A673 (cell line): ENCODE measurements at regions not wholly inside any gene's neighbourhood (a gene's known extent, or its start where the extent isn't known, plus 50 kb on each side); places are given as distances from the start of the nearest gene placed in this dataset.

Experiments used
- BruUV-seq: library from RNA; stranded (reverse); fragments of 400-500 nt; replicated peaks from 2 replicates; lab custom pipeline; 2021; lab: Mats Ljungman, UMichigan
- CTCF ChIA-PET: fragments of 300-600 bp; sonication (Branson Sonifier 250); formaldehyde crosslinking; loops from one replicate; lab custom pipeline; 2022; ENCODE audit warnings: antibody characterized with exemption; lab: Charles Lee
- POLR2A ChIA-PET: fragments of 300-600 bp; sonication (Branson Sonifier 250); formaldehyde crosslinking; loops from one replicate; lab custom pipeline; 2022; ENCODE audit warnings: antibody characterized with exemption; ENCODE audit not compliant: low non-redundant PET; lab: Charles Lee
- DNase-seq: peaks from one replicate; pipeline ENCODE4 v3.0.0-alpha.2; 2015; ENCODE audit warnings: low spot score
- H3K27ac ChIP-seq: fragments of 200-600 bp; sonication (generic); 2 replicates; pipeline ENCODE4 v1.5.1; 2016; ENCODE audit warnings: mixed run types, low read depth, mild to moderate bottlenecking, mixed read lengths, antibody characterized with exemption, low read length; ENCODE audit not compliant: poor library complexity, severe bottlenecking
- H3K27me3 ChIP-seq: fragments of 200-600 bp; sonication (generic); replicated peaks from 2 replicates; pipeline ENCODE4 v1.6.1; 2017; ENCODE audit warnings: mixed run types, low read depth, mild to moderate bottlenecking, mixed read lengths, antibody characterized with exemption, low read length; ENCODE audit not compliant: insufficient read depth, poor library complexity
- H3K36me3 ChIP-seq: fragments of 200-600 bp; sonication (generic); 2 replicates; pipeline ENCODE4 v1.6.1; 2016; ENCODE audit warnings: mixed run types, mild to moderate bottlenecking, mixed read lengths, antibody characterized with exemption, low read length; ENCODE audit not compliant: insufficient read depth, poor library complexity, severe bottlenecking
- H3K4me1 ChIP-seq: fragments of 200-600 bp; sonication (generic); 2 replicates; pipeline ENCODE4 v1.6.1; 2017; ENCODE audit warnings: mixed run types, mild to moderate bottlenecking, mixed read lengths, antibody characterized with exemption, low read length; ENCODE audit not compliant: insufficient read depth, poor library complexity, severe bottlenecking
- H3K4me3 ChIP-seq: fragments of 200-600 bp; sonication (generic); 2 replicates; pipeline ENCODE4 v1.5.1; 2016; ENCODE audit warnings: low read depth, mixed run types, mild to moderate bottlenecking, mixed read lengths, low read length; ENCODE audit not compliant: poor library complexity, severe bottlenecking
- H3K9me3 ChIP-seq: fragments of 200-600 bp; sonication (generic); 2 replicates; pipeline ENCODE4 v1.6.1; 2016; ENCODE audit warnings: mixed run types, low read depth, mild to moderate bottlenecking, mixed read lengths, antibody characterized with exemption, low read length; ENCODE audit not compliant: poor library complexity, severe bottlenecking
- EZH2 ChIP-seq: fragments of 200-600 bp; sonication (generic); IDR thresholded peaks from 2 replicates; pipeline ENCODE4 v1.6.1; 2017; ENCODE audit warnings: borderline replicate concordance, low read depth, mild to moderate bottlenecking, mixed read lengths, antibody characterized with exemption, low read length; ENCODE audit not compliant: poor library complexity, severe bottlenecking
- intact Hi-C: fragments of 100-400 bp; cut with micrococcal nuclease; formaldehyde crosslinking; loops from one replicate; pipeline ENCODE4 v1.10.0; 2022; ENCODE audit not compliant: unreplicated experiment
- TF ChIP-seq, protein P1 (sequence below): fragments of 300-800, 200-600 bp; sonication (generic); conservative IDR thresholded peaks from 2 replicates; pipeline ENCODE4 v1.5.1; 2017; ENCODE audit warnings: low read depth, mild to moderate bottlenecking, antibody characterized with exemption, low read length, moderate library complexity, mixed read lengths

DNA sequence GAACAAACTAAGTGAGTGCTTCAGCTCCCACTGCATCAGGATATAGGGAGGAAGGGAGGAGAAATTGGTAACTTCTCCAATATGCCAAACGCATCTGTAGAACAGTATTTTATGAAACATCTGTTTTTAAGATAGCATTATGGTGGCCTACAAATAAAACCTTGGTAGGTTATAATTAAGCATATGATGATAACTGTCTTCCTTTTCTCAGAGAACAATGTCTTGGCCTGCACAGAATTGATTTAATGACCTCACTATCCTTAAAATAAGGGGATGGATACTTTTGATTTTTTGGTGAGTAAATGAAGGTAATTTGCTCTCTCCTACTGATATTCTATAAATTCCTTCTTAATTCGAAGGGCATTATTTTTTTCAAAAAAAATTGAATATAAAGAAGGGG lies 451.5 kb upstream of the TGFBR2 start:
- H3K27ac ChIP-seq = no peak overlapping the region
- ChIA-PET CTCF (no interaction called here), POLR2A (no interaction called here)
- no peaks in the 10 kb centered on the region for H3K27me3 ChIP-seq
- H3K4me1 ChIP-seq = no peaks in the 10 kb centered on the region
- TF ChIP-seq, protein P1, sequence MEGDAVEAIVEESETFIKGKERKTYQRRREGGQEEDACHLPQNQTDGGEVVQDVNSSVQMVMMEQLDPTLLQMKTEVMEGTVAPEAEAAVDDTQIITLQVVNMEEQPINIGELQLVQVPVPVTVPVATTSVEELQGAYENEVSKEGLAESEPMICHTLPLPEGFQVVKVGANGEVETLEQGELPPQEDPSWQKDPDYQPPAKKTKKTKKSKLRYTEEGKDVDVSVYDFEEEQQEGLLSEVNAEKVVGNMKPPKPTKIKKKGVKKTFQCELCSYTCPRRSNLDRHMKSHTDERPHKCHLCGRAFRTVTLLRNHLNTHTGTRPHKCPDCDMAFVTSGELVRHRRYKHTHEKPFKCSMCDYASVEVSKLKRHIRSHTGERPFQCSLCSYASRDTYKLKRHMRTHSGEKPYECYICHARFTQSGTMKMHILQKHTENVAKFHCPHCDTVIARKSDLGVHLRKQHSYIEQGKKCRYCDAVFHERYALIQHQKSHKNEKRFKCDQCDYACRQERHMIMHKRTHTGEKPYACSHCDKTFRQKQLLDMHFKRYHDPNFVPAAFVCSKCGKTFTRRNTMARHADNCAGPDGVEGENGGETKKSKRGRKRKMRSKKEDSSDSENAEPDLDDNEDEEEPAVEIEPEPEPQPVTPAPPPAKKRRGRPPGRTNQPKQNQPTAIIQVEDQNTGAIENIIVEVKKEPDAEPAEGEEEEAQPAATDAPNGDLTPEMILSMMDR = no peak
- no peak for TF ChIP-seq EZH2
- intact Hi-C loops = no loop called here
- no peaks in the 10 kb centered on the region for H3K36me3 ChIP-seq
- no peak overlapping the region for H3K4me3 ChIP-seq
- BruUV-seq = no TSS peak
- no peak for DNase-seq
- H3K9me3 ChIP-seq = no peaks in the 10 kb centered on the region

DNA sequence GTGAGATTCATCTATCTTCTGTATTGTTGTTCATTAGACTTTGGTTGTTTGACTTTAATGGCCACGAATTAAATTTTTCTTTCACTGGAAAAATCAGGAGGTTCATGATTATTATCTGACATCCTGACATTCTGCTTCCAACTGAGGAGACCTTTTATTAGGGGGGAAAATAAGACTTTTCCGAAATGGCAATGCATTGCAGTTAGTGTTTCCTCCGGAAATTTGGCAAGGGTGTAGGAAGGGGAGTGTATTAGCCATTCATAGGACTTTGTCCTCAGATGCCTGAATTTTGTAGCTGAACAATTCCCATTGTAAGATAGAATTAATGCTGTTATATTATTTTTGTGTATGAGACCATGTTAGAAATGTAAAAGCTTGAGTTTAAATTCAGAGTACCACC lies 450.6 kb upstream of the TGFBR2 start:
- no peak for DNase-seq
- Histone ChIP-seq H3K9me3 (no peaks in the 10 kb centered on the region), H3K27ac (no peak overlapping the region), H3K36me3 (no peaks in the 10 kb centered on the region), H3K27me3 (no peaks in the 10 kb centered on the region), H3K4me3 (no peak overlapping the region), H3K4me1 (no peaks in the 10 kb centered on the region)
- intact Hi-C loops = no loop called here
- BruUV-seq = no TSS peak
- ChIA-PET CTCF (no interaction called here), POLR2A (no interaction called here)
- TF ChIP-seq EZH2 = no peak
- TF ChIP-seq, protein P1 = no peak

DNA sequence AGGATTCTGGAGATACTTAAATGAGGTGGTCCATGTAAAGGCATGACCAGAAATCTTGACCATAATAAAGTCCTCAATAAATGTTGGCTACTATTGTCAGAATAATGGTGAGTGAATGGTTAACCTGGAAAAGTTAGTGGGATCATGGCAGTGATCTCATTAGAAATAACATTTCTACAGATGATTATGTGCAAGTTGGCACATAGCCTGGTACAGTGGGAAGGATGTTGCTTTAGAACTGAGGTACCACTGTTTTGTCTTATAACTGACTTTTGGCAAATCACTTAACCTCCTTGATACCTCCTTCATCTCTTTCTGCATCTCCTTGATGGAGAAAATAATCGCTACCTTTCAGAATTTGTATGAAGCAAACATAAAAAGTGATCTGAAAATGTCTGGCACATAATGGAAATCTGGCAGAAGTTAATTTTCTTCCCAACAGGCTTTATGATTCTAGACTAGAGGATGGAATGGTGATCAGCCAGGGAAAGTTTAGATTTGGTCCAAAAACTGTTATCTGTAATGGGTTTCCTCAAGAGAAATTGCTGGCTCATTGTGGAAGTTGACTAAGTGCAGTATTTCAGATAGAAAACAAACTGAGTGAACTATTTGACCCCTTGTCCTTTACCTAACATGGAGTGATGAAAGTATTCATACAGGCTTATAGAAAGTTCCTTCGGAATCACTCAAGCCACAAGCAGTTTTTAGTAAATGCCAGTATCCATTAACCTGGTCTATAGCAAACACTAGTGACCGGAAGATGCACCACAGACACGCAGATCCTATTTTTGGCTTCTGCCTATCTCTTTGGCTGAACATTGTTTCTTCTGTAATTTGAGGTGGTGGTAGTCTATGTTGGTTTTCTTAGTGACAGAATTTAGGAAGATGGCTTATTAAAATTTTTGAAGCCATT lies 449.6 kb upstream of the TGFBR2 start:
- H3K4me3 ChIP-seq = no peak overlapping the region
- no peaks in the 10 kb centered on the region for H3K9me3 ChIP-seq
- CTCF ChIA-PET = no interaction called here
- H3K36me3 ChIP-seq = no peaks in the 10 kb centered on the region
- TF ChIP-seq EZH2 = no peak
- TF ChIP-seq, protein P1 = no peak
- no TSS peak for BruUV-seq
- intact Hi-C loops = no loop called here
- no peak overlapping the region for H3K27ac ChIP-seq
- no peak for DNase-seq
- POLR2A ChIA-PET = no interaction called here
- no peaks in the 10 kb centered on the region for H3K27me3 ChIP-seq
- peaks cover 3% of the 10 kb centered on the region for H3K4me1 ChIP-seq
